ENCODE measurements at regions not wholly inside any gene's neighbourhood (a gene's known extent, or its start where the extent isn't known, plus 50 kb on each side); places are given as distances from the start of the nearest gene placed in this dataset.
A peak's percentile ranks its signal among the peaks of the same experiment; 100 is the strongest.

DNA sequence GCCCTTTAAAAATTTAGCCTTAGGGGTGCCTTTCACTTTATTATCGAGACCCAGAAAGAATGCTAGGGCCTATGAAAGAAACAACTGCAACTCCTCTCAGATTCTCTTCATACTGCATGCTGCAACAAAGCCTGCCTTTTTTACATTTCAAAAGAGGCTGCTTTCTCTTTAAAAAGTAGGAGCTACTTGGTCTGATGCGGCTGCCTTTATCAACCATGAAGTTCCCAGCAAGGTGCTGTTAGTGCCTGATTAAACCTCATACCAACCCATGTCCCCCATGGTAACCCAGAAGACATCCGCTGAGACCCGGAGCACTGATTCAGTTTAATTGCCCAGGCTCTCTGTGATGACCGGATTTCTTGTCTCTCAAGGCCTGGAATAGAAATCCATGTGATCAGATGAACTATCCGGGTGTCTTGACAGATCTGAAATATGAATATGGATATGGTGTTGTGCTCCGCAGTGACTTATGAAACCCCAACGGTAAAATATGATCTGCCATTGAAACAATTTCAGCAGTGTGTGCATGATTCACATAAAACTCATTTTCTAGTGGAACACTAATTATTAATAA is 368.3 kb downstream of the ZNF521 start:
- Histone ChIP-seq H3K4me2 (ENCODE audit: insufficient read depth in 1 of 2, low read depth in 2 of 2, low read length in 2 of 2) (peak overlapping the region; percentile 10 to 32; a peak in 3 of 4 replicates), H4K8ac (ENCODE audit: extremely low read depth, insufficient read depth, low read length) (no peak overlapping the region), H3K23me2 (ENCODE audit: low read depth, low read length) (no peaks in the 10 kb centered on the region), H3K56ac (replicated peaks; ENCODE audit: insufficient read length, low read depth, low read length) (no peak overlapping the region), H3K79me2 (ENCODE audit: control insufficient read depth in 1 of 2, insufficient read depth in 2 of 2, low read length in 2 of 2) (no peaks in the 10 kb centered on the region), H2BK12ac (ENCODE audit: low read depth, low read length) (no peak overlapping the region), H2BK120ac (replicated peaks; ENCODE audit: low read depth, low read length) (no peak overlapping the region), H2BK5ac (ENCODE audit: low read depth, low read length) (no peak overlapping the region), H3K9ac (replicated peaks in 1 of 4; ENCODE audit: extremely low read depth in 1 of 4, low read depth in 3 of 4, low read length in 3 of 4) (no peak overlapping the region), H2BK20ac (ENCODE audit: low read length) (no peak overlapping the region), H4K5ac (ENCODE audit: insufficient read length, low read depth, low read length) (peak overlapping the region; percentile 23), H3K9me3 (ENCODE audit: insufficient read depth in 2 of 2, low read depth in 1 of 2, low read length in 1 of 2) (no peaks in the 10 kb centered on the region), H3K27me3 (replicated peaks in 1 of 4; ENCODE audit: control insufficient read depth in 3 of 4, extremely low read depth in 1 of 4, insufficient read depth in 3 of 4, low read length in 3 of 4) (peaks cover 0 to 2% (median 0%) of the 10 kb centered on the region in 4 experiments; a peak in 2 of 7 replicates), H3K27ac (ENCODE audit: low read depth, low read length) (no peak overlapping the region), H3K4me1 (replicated peaks in 1 of 4; ENCODE audit: control insufficient read depth in 3 of 4, insufficient read depth in 4 of 4, low read length in 3 of 4) (peaks cover 6 to 34% (median 24%) of the 10 kb centered on the region in 4 experiments; a peak in 6 of 7 replicates), H3K14ac (ENCODE audit: insufficient read length) (no peak overlapping the region), H3K4me3 (ENCODE audit: extremely low read depth in 1 of 4, insufficient read depth in 2 of 4, low read depth in 3 of 4, low read length in 4 of 4) (peak overlapping the region in 2 of 4 experiments; percentile 13 to 35; a peak in 2 of 8 replicates), H3K23ac (ENCODE audit: insufficient read length) (no peak overlapping the region), H2BK15ac (ENCODE audit: low read length) (no peak overlapping the region), H3K18ac (ENCODE audit: extremely low read depth, low read length) (no peak overlapping the region), H4K91ac (replicated peaks; ENCODE audit: insufficient read length, low read length) (no peak overlapping the region), H3K36me3 (ENCODE audit: control insufficient read depth in 2 of 4, insufficient read depth in 4 of 4, low read length in 3 of 4) (no peaks in the 10 kb centered on the region), H2AFZ (ENCODE audit: low read length) (no peak overlapping the region), H2AK5ac (ENCODE audit: low read depth, low read length) (no peak overlapping the region), H3K4ac (replicated peaks; ENCODE audit: insufficient read length, low read depth, low read length) (no peak overlapping the region), H3K79me1 (ENCODE audit: low read depth, low read length) (no peaks in the 10 kb centered on the region; the same call in 1 of the 2 replicates), H4K20me1 (replicated peaks in 1 of 2; ENCODE audit: control insufficient read depth in 1 of 2, insufficient read depth in 2 of 2, low read length in 2 of 2) (no peaks in the 10 kb centered on the region)
- 34% methylated on average over 8 of the region's 8 CpGs; no CpG with 5 or more reads in 1 of the 2 experiments for WGBS, 2 experiments (ENCODE audit: extremely low coverage in 1 of 2, insufficient coverage in 1 of 2, insufficient read length in 1 of 2, insufficient replicate concordance in 2 of 2, low coverage in 1 of 2, low lambda C conversion rate in 2 of 2, missing lambda C conversion rate in 1 of 2)
- no peak for DNase-seq (ENCODE audit: low read depth in 1 of 2, low spot score in 2 of 2)
- peak; percentile 81 for FAIRE-seq
- ChIA-PET CTCF (ENCODE audit: partially characterized antibody) (interaction anchor here (0.8 to 1.1 kb wide), 2 partner anchors 42 to 145 kb away, joined by 3 read pairs; no protein-coding TSS in a partner anchor), POLR2A (ENCODE audit: partially characterized antibody) (interaction anchor here (0.7 kb wide), 1 partner anchor 369 kb away, joined by 3 read pairs; no protein-coding TSS in a partner anchor)
- TF ChIP-seq, protein P1, sequence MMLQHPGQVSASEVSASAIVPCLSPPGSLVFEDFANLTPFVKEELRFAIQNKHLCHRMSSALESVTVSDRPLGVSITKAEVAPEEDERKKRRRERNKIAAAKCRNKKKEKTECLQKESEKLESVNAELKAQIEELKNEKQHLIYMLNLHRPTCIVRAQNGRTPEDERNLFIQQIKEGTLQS (IDR thresholded peaks at IDR 0.05; ENCODE audit: insufficient read depth, low read depth, low read length), result no peak
- TF ChIP-seq CEBPB (IDR thresholded peaks at IDR 0.05; ENCODE audit: low read depth, low read length), result no peak
- no peak; a peak in 1 of 4 replicates for TF ChIP-seq RAD21 (IDR thresholded peaks at IDR 0.05 in 1 of 2, conservative IDR thresholded peaks at IDR 0.05 in 1 of 2; ENCODE audit: low read depth in 2 of 2, low read length in 2 of 2)
- no peak for TF ChIP-seq TBP (IDR thresholded peaks at IDR 0.05; ENCODE audit: low read depth, low read length)
- TF ChIP-seq KDM1A (IDR thresholded peaks at IDR 0.05; ENCODE audit: borderline replicate concordance, low read length), result no peak
- peak; percentile 29; the same call in 1 of the 2 replicates for TF ChIP-seq POU5F1 (IDR thresholded peaks at IDR 0.05; ENCODE audit: low read depth, low read length)
- 0 out of 2 replicates have a peak, but pooled peaks have one; percentile 45 for TF ChIP-seq TEAD4 (IDR thresholded peaks at IDR 0.05; ENCODE audit: low read depth, low read length)
- TF ChIP-seq BACH1 (IDR thresholded peaks at IDR 0.05; ENCODE audit: low read length), result no peak
- TF ChIP-seq SP1 (IDR thresholded peaks at IDR 0.05; ENCODE audit: low read depth, low read length), result peak; percentile 28; the same call in 1 of the 2 replicates
- no peak for TF ChIP-seq GTF2F1 (IDR thresholded peaks at IDR 0.05; ENCODE audit: borderline replicate concordance, low read depth, low read length)
- TF ChIP-seq BCL11A (IDR thresholded peaks at IDR 0.05; ENCODE audit: low read depth in 2 of 2, low read length in 2 of 2), result peak in 1 of 2 experiments; percentile 12
- no peak for TF ChIP-seq JUN (IDR thresholded peaks at IDR 0.05; ENCODE audit: low read depth, low read length)
- TF ChIP-seq SP2 (IDR thresholded peaks at IDR 0.05; ENCODE audit: low read length), result no peak
